ENCODE measurements at regions not wholly inside any gene's neighbourhood (a gene's known extent, or its start where the extent isn't known, plus 50 kb on each side); places are given as distances from the start of the nearest gene placed in this dataset.
"Not testable (repeated sequence)": the region's sequence is repeated elsewhere in the genome, so short reads cannot be mapped to it uniquely, and the experiment has no call there.

DNA sequence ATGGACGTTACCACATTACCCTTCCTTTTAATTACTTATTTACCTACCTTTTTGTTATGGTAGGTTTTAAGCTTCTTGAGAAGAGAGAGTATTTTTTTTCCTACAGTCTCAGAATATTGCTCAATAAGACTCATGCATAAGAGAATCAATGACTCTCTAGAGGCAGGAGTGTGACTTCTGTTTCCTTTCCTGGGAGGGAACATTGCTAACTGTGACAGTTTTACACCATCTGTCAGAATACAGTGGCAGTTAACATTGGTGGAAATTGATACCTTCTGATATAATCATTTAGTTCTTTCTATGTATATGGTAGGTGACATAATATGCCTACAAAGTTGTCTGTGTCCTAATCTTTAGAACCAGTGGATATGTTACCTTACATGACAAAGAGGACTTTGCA, 348.7 kb upstream of the POT1 start:
- Histone ChIP-seq H3K4me1 (ENCODE audit: control insufficient read depth, insufficient read depth, low read length) (no peaks in the 10 kb centered on the region), H3K9me3 (replicated peaks; ENCODE audit: low read length) (peaks cover 7% of the 10 kb centered on the region), H3K4me3 (ENCODE audit: low read length) (no peak overlapping the region), H3K4me2 (ENCODE audit: low read length) (no peak overlapping the region), H3K9ac (ENCODE audit: low read depth, low read length) (no peak overlapping the region), H3K27me3 (ENCODE audit: control insufficient read depth, insufficient read depth, low read length) (no peaks in the 10 kb centered on the region), H3K36me3 (ENCODE audit: insufficient read depth, low read length) (no peaks in the 10 kb centered on the region)

DNA sequence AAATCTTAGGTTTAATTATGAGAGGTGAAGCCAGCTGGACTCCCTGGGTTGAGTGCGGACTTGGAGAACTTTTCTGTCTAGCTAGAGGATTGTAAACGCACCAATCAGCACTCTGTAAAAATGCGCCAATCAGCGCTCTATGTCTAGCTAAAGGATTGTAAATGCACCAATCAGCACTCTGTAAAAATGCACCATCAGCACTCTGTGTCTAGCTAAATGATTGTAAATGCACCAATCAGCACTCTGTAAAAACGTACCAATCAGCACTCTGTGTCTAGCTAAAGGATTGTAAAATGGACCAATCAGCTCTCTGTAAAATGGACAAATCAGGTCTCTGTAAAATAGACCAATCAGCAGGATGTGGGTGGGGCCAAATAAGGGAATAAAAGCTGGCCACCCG, 345.1 kb upstream of the POT1 start:
- not testable (repeated sequence) for H3K4me2 ChIP-seq (ENCODE audit: low read length); H3K27me3 ChIP-seq (ENCODE audit: control insufficient read depth, insufficient read depth, low read length); H3K9me3 ChIP-seq (replicated peaks; ENCODE audit: low read length); H3K4me3 ChIP-seq (ENCODE audit: low read length); H3K4me1 ChIP-seq (ENCODE audit: control insufficient read depth, insufficient read depth, low read length); H3K9ac ChIP-seq (ENCODE audit: low read depth, low read length); H3K36me3 ChIP-seq (ENCODE audit: insufficient read depth, low read length)

DNA sequence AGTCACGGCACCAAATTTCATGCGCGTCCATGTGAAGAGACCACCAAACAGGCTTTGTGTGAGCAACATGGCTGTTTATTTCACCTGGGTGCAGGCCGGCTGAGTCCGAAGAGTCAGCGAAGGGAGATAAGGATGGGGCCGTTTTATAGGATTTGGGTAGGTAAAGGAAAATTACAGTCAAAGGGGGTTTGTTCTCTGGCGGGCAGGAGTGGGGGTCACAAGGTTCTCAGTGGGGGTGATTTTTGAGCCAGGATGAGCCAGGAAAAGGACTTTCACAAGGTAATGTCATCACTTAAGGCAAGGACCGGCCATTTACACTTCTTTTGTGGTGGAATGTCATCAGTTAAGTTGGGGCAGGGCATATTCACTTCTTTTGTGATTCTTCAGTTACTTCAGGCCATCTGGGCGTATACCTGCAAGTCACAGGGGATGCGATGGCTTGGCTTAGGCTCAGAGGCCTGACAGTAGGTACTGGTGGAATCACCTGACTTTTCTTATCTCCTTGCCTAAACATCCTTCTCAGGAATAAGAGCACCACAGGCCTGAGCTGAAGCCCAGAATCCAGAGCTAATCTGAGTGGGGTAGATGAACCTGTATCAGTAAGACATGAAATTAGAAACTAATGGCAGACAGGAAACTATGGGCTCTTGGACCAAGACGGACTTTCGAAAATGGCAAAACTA, 334.7 kb upstream of the POT1 start:
- H3K4me2 ChIP-seq (ENCODE audit: low read length); H3K27me3 ChIP-seq (ENCODE audit: control insufficient read depth, insufficient read depth, low read length); H3K9me3 ChIP-seq (replicated peaks; ENCODE audit: low read length); H3K4me3 ChIP-seq (ENCODE audit: low read length); H3K36me3 ChIP-seq (ENCODE audit: insufficient read depth, low read length); H3K9ac ChIP-seq (ENCODE audit: low read depth, low read length); H3K4me1 ChIP-seq (ENCODE audit: control insufficient read depth, insufficient read depth, low read length): not testable (repeated sequence)

DNA sequence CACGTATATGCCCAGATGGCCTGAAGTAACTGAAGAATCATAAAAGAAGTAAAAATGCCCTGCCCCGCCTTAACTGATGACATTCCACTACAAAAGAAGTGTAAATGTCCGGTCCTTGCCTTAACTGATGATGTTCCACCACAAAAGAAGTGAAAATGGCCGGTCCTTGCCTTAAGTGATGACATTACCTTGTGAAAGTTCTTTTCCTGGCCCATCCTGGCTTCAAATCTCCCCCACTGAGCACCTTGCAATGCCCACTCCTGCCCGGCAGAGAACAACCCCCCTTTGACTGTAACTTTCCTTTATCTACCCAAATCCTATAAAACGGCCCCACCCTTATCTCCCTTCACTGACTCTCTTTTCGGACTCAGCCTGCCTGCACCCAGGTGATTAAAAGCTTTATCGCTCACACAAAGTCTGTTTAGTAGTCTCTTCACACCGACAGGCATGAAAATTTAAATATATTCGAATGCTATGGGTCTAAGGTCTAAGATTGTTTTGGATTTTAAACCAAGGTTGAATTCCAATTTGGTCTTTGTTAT, 329.3 kb upstream of the POT1 start:
- H3K27me3 ChIP-seq (ENCODE audit: control insufficient read depth, insufficient read depth, low read length); H3K4me1 ChIP-seq (ENCODE audit: control insufficient read depth, insufficient read depth, low read length); H3K9ac ChIP-seq (ENCODE audit: low read depth, low read length); H3K36me3 ChIP-seq (ENCODE audit: insufficient read depth, low read length); H3K4me3 ChIP-seq (ENCODE audit: low read length); H3K9me3 ChIP-seq (replicated peaks; ENCODE audit: low read length); H3K4me2 ChIP-seq (ENCODE audit: low read length): not testable (repeated sequence)

DNA sequence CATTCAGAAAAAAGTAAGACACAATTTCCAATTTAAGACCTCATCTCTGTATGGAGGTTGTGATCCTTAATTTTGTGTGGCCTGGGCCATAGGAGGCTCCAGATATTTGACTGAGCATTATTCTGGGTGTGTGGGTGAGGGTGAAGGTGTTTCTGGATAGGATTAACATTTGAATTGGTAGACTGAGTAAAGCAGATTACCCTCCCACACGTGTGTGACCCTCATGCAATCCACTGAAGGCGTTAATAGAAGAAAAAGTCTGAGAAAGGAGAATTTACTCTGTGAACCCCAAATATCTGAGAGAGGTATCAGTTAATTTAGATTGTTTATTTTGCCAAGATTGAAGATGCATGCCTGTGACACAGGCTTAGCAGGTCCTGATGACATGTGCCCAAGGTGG, 328.0 kb upstream of the POT1 start:
- Histone ChIP-seq H3K27me3 (ENCODE audit: control insufficient read depth, insufficient read depth, low read length) (no peaks in the 10 kb centered on the region), H3K4me3 (ENCODE audit: low read length) (no peak overlapping the region)

DNA sequence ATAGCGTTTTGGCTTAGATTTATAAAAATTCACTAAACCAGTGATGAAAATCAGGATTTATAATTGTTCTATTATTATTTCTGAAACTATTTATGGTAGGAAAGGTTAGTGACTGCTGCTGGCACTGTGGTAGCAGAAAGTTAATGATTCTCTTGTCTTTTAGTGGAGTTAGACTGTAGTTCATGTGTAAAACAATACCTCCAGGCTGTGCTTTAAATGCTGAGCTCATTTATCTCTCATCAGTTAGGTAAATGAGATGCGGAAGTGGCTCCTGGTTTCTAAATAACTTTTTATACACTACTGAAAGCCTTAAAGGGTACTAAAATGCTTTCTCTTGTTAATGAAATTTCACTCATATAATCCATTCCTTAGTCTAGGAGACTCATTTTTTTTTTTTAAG, 326.8 kb upstream of the POT1 start:
- H3K9ac ChIP-seq (ENCODE audit: low read depth, low read length), result no peak overlapping the region
- H3K36me3 ChIP-seq (ENCODE audit: insufficient read depth, low read length), result no peaks in the 10 kb centered on the region
- no peaks in the 10 kb centered on the region for H3K9me3 ChIP-seq (replicated peaks; ENCODE audit: low read length)
- no peak overlapping the region for H3K4me2 ChIP-seq (ENCODE audit: low read length)
- H3K27me3 ChIP-seq (ENCODE audit: control insufficient read depth, insufficient read depth, low read length), result no peaks in the 10 kb centered on the region
- H3K4me3 ChIP-seq (ENCODE audit: low read length), result no peak overlapping the region
- H3K4me1 ChIP-seq (ENCODE audit: control insufficient read depth, insufficient read depth, low read length), result no peaks in the 10 kb centered on the region

More for the DNA sequence above, 328.0 kb upstream of the POT1 start:
- Histone ChIP-seq H3K9me3 (replicated peaks; ENCODE audit: low read length) (no peaks in the 10 kb centered on the region), H3K9ac (ENCODE audit: low read depth, low read length) (no peak overlapping the region), H3K36me3 (ENCODE audit: insufficient read depth, low read length) (no peaks in the 10 kb centered on the region), H3K4me1 (ENCODE audit: control insufficient read depth, insufficient read depth, low read length) (no peaks in the 10 kb centered on the region), H3K4me2 (ENCODE audit: low read length) (no peak overlapping the region)

DNA sequence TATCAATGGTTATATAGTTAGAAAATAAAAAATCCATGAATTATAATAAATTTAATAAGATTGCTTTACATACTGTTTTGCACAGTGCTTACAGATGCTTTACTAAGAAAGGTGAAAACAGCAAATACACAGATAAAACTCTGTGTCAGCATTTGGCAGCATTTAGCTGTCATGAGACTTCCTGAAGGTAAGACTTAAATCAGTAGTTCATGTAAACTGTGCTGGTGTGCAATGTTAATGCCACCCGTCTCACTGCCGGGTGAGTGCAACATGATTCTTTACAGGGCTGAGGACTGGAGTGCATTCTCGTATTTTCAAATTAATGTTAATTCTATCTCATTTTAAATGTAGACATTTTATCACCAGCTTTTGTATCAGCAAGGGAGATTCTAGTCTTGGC, 326.2 kb upstream of the POT1 start:
- Histone ChIP-seq H3K9ac (ENCODE audit: low read depth, low read length) (no peak overlapping the region), H3K27me3 (ENCODE audit: control insufficient read depth, insufficient read depth, low read length) (no peaks in the 10 kb centered on the region), H3K4me2 (ENCODE audit: low read length) (no peak overlapping the region), H3K4me3 (ENCODE audit: low read length) (no peak overlapping the region), H3K4me1 (ENCODE audit: control insufficient read depth, insufficient read depth, low read length) (no peaks in the 10 kb centered on the region), H3K36me3 (ENCODE audit: insufficient read depth, low read length) (no peaks in the 10 kb centered on the region), H3K9me3 (replicated peaks; ENCODE audit: low read length) (no peaks in the 10 kb centered on the region)

DNA sequence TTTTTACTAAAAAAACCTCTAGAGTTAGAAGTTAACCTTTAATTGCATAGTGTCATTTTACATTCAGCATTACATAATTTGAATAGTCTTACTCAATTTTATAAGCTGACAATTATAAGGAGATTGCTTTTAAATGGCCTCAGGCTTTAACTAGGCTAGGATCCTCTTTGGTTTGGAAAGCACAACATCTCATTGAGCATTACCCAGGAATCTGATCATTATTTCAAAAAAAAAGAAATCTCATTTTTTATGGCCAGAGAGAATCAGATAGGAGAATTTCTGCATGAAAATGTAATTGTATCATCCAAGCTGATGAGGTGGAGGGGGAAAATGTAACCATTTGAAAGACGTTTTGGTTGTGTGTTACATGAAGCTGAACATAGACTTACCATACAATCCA, 324.9 kb upstream of the POT1 start:
- no peak overlapping the region for H3K9ac ChIP-seq (ENCODE audit: low read depth, low read length)
- H3K4me2 ChIP-seq (ENCODE audit: low read length), result no peak overlapping the region
- no peaks in the 10 kb centered on the region for H3K27me3 ChIP-seq (ENCODE audit: control insufficient read depth, insufficient read depth, low read length)
- H3K4me3 ChIP-seq (ENCODE audit: low read length), result no peak overlapping the region
- no peaks in the 10 kb centered on the region for H3K36me3 ChIP-seq (ENCODE audit: insufficient read depth, low read length)
- H3K9me3 ChIP-seq (replicated peaks; ENCODE audit: low read length), result no peaks in the 10 kb centered on the region
- no peaks in the 10 kb centered on the region for H3K4me1 ChIP-seq (ENCODE audit: control insufficient read depth, insufficient read depth, low read length)

DNA sequence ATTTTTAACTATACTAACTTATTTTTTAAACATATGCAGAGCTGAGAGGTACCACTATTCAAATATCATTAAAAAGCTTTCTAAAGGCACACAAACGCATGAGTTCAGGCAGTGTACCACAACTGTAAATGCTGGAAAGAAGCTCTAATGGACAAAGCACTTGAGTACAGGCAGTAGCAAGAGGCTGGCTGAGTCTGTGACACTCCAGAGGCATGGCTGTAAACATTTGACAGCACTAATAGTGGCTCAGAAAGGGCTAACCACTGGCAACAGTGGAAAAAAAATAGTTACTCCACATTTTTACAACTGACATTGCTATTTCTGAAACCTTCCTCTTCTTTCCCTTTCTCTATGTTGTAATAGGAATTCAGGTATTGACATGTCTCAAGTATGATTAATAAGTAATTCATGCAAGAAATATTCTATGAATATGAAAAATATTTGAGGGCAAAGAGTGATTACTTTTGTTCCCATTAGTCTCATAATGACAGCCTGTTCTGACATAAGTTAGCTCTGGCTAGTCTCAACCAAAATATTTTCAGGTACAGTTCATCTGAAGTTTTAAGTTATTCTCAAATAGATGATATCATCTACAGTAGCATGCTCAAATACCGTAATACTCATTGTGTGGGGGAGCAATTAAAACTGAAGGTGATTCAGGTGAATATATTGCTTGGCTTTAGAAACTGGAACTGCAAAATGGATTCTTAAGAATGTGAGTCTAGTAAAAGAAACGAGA, 324.0 kb upstream of the POT1 start:
- H3K4me2 ChIP-seq (ENCODE audit: low read length), result no peak overlapping the region
- no peak overlapping the region for H3K9ac ChIP-seq (ENCODE audit: low read depth, low read length)
- H3K36me3 ChIP-seq (ENCODE audit: insufficient read depth, low read length), result no peaks in the 10 kb centered on the region
- H3K27me3 ChIP-seq (ENCODE audit: control insufficient read depth, insufficient read depth, low read length), result no peaks in the 10 kb centered on the region
- H3K4me3 ChIP-seq (ENCODE audit: low read length), result no peak overlapping the region
- no peaks in the 10 kb centered on the region for H3K4me1 ChIP-seq (ENCODE audit: control insufficient read depth, insufficient read depth, low read length)
- H3K9me3 ChIP-seq (replicated peaks; ENCODE audit: low read length), result no peaks in the 10 kb centered on the region

DNA sequence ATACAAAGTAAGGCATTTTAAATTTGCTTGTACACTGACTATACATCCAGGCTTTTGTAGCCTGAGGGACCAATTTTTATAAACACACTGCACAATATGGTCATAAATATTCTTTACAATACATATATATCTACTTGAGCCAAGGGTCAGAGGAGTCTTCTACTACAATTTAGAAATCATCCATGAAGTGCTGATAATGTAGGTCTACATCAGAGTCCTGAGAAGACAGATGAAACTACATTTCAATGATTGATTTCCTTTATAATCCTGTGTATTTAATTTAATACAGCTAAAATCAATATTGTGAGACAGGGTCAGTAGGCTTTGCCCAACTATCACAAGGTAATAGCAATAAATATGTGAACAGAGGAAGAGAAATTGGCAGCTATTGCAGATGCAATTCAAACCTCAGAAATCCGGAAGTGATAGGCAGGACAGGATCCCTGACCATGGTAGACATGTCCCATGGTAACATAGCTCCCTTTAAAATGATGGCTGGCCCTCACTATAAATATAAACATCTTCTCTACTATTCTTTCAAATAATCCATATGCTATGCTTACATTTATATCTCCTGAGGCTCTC, 318.0 kb upstream of the POT1 start:
- Histone ChIP-seq H3K4me3 (ENCODE audit: low read length) (no peak overlapping the region), H3K9me3 (replicated peaks; ENCODE audit: low read length) (no peaks in the 10 kb centered on the region), H3K4me1 (ENCODE audit: control insufficient read depth, insufficient read depth, low read length) (no peaks in the 10 kb centered on the region), H3K4me2 (ENCODE audit: low read length) (no peak overlapping the region), H3K9ac (ENCODE audit: low read depth, low read length) (no peak overlapping the region), H3K36me3 (ENCODE audit: insufficient read depth, low read length) (no peaks in the 10 kb centered on the region), H3K27me3 (ENCODE audit: control insufficient read depth, insufficient read depth, low read length) (no peaks in the 10 kb centered on the region)

DNA sequence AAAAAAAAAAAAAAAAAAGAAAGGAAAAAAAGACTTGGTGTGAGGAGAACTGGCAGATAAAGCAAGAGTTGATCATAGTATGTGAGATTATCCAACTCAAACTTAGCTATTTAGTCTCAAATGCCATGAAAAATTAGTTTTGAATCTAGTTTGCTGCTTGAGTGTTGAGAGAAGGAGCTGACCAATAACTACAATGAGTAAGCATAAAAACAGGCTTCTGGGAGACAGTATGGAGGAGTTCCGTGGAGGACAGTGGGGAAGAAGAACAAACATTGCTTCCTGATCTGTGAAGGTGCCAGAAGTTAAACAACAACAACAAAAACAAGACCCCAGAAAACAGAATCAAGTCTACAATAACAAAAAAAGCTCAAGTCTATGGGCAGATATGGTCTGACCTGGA, 317.1 kb upstream of the POT1 start:
- no peaks in the 10 kb centered on the region for H3K36me3 ChIP-seq (ENCODE audit: insufficient read depth, low read length)
- no peak overlapping the region for H3K4me3 ChIP-seq (ENCODE audit: low read length)
- H3K9ac ChIP-seq (ENCODE audit: low read depth, low read length), result no peak overlapping the region
- no peaks in the 10 kb centered on the region for H3K9me3 ChIP-seq (replicated peaks; ENCODE audit: low read length)
- no peaks in the 10 kb centered on the region for H3K27me3 ChIP-seq (ENCODE audit: control insufficient read depth, insufficient read depth, low read length)
- H3K4me1 ChIP-seq (ENCODE audit: control insufficient read depth, insufficient read depth, low read length), result no peaks in the 10 kb centered on the region
- no peak overlapping the region for H3K4me2 ChIP-seq (ENCODE audit: low read length)

DNA sequence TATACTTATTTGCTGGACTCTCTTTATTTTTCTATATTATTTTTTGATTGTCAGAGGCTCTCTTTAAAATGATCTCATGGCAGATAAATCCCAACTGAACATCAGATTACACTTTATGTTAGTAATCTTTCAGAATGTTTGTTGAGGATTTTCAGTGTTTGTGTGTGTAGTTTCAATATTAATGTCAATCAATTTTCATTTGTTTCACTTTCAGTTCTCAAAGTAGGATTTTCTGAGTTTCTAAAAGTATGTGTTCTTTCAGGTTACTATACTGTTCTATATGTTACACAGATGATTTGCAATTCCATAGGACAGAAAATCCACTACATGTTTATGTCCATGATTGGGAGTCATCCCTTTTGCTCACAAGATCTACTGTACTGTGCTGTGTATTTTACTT, 311.9 kb upstream of the POT1 start:
- H3K9ac ChIP-seq (ENCODE audit: low read depth, low read length), result no peak overlapping the region
- H3K27me3 ChIP-seq (ENCODE audit: control insufficient read depth, insufficient read depth, low read length), result no peaks in the 10 kb centered on the region
- H3K4me1 ChIP-seq (ENCODE audit: control insufficient read depth, insufficient read depth, low read length), result no peaks in the 10 kb centered on the region
- no peaks in the 10 kb centered on the region for H3K9me3 ChIP-seq (replicated peaks; ENCODE audit: low read length)
- H3K4me2 ChIP-seq (ENCODE audit: low read length), result no peak overlapping the region
- no peak overlapping the region for H3K4me3 ChIP-seq (ENCODE audit: low read length)
- no peaks in the 10 kb centered on the region for H3K36me3 ChIP-seq (ENCODE audit: insufficient read depth, low read length)

Measured in skeletal muscle satellite cell (primary cell).